Type B pancreatic cell (in vitro differentiated cells): ENCODE measurements at regions not wholly inside any gene's neighbourhood (a gene's known extent, or its start where the extent isn't known, plus 50 kb on each side); places are given as distances from the start of the nearest gene placed in this dataset.
A peak's percentile ranks its signal among the peaks of the same experiment; 100 is the strongest.
"Not testable (repeated sequence)": the region's sequence is repeated elsewhere in the genome, so short reads cannot be mapped to it uniquely, and the experiment has no call there.

Source experiments
- DNase-seq: peaks from one replicate; pipeline ENCODE4 v3.0.0; 2021; ENCODE audit warnings: mixed read lengths; ENCODE audit not compliant: unreplicated experiment; ENCODE audit errors: extremely low spot score
- H3K27ac Mint-ChIP-seq: 2 replicates; pipeline ENCODE4 v1.8.0; 2021; ENCODE audit warnings: mild to moderate bottlenecking, mixed read lengths
- H3K27me3 Mint-ChIP-seq: 2 replicates; pipeline ENCODE4 v1.8.0; 2021; ENCODE audit warnings: mixed read lengths
- H3K36me3 Mint-ChIP-seq: 2 replicates; pipeline ENCODE4 v1.8.0; 2021; ENCODE audit warnings: mixed read lengths
- H3K4me1 Mint-ChIP-seq: one replicate; pipeline ENCODE4 v1.8.0; 2021; ENCODE audit warnings: mixed read lengths; ENCODE audit not compliant: unreplicated experiment
- H3K4me3 Mint-ChIP-seq: 2 replicates; pipeline ENCODE4 v1.8.0; 2021; ENCODE audit warnings: mild to moderate bottlenecking, mixed read lengths
- H3K9me3 Mint-ChIP-seq: 2 replicates; pipeline ENCODE4 v1.8.0; 2021; ENCODE audit warnings: mixed read lengths
- TF ChIP-seq, protein P1 (sequence below): fragments of 200-600 bp; sonication (generic); conservative IDR thresholded peaks from 2 replicates; pipeline ENCODE4 v1.5.0; 2021; ENCODE audit warnings: antibody characterized with exemption, mild to moderate bottlenecking

DNA sequence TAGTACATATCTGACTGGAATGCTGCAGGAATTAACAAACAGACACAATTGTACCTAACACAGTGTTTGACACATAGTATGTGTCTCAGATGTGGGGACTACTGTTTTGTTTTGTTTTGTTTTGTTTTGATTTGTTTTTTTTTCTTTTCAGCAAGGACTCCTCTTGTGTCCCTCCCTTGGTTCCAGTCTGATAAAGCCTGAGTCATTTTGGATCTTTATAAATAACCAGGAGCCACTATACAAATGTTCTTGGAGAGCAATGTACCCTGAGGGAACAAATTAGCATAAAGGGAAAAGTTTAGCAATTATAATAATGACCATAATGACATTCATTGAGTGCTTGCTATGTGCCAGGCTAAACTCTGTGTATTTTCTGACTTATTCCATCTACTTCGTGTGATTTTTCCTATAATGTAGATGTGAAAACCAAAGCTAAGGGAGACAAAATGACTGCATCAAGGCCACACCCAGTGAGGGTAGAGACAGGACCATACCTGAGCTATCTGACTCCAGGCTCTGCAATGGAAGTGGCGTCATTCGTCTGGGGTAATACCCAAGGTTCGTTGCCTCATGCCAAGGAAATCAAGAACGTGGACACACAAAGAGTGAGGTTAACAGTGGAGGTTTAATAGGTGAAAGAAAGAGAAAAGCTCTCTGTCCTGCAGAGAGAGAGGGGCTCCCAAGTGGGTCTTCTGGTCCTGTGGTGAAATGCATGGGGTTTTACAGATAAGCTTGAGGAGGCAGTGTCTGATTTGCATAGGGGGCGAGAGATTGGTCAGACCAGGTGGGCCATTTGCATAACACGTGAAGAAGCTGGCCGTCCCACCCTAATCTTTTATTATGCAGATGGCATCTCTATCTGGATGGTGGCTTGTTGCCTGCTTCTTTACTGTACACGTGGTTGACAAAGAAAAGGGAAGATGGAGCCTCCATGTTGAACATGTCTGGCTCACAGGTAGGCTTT, 285.5 kb upstream of the SFSWAP start:
- Mint-ChIP-seq H3K9me3 (peaks cover 16% of the 10 kb centered on the region), H3K36me3 (no peaks in the 10 kb centered on the region), H3K4me1 (no peaks in the 10 kb centered on the region), H3K27ac (no peak overlapping the region), H3K4me3 (no peak overlapping the region), H3K27me3 (peaks cover 27% of the 10 kb centered on the region)
- TF ChIP-seq, protein P1, sequence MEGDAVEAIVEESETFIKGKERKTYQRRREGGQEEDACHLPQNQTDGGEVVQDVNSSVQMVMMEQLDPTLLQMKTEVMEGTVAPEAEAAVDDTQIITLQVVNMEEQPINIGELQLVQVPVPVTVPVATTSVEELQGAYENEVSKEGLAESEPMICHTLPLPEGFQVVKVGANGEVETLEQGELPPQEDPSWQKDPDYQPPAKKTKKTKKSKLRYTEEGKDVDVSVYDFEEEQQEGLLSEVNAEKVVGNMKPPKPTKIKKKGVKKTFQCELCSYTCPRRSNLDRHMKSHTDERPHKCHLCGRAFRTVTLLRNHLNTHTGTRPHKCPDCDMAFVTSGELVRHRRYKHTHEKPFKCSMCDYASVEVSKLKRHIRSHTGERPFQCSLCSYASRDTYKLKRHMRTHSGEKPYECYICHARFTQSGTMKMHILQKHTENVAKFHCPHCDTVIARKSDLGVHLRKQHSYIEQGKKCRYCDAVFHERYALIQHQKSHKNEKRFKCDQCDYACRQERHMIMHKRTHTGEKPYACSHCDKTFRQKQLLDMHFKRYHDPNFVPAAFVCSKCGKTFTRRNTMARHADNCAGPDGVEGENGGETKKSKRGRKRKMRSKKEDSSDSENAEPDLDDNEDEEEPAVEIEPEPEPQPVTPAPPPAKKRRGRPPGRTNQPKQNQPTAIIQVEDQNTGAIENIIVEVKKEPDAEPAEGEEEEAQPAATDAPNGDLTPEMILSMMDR = no peak
- no peak for DNase-seq

DNA sequence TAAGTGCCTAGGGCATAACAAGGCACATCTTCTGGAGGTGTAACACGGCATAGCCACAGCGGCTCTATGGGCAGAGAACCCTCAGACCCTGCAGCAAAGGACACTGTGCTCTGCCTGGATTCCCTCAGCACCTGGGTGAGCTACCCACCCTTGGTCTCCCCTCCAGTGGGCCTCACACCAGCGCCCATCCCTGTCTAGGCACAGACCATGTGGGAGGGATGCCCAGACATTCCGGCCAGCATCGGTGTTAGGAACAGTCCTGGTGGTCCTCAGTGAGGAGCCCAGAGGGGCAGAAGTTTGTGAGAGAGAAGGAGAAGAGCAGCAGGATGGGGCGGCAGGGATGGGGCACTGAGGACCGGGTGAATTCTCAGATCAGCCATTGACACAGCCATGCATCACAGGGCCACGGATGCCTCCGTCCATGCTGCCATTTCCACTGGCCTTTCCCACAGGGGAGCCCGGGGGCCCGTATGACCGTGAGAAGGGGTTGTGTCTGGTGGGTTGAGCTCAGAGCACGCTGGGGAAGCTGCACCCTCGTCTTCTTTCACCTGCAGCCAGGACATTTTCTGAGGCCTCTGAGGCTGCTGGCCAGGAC, 282.7 kb upstream of the SFSWAP start:
- H3K27ac Mint-ChIP-seq = no peak overlapping the region
- no peaks in the 10 kb centered on the region for H3K4me1 Mint-ChIP-seq
- H3K36me3 Mint-ChIP-seq = no peaks in the 10 kb centered on the region
- TF ChIP-seq, protein P1 = no peak
- H3K4me3 Mint-ChIP-seq = no peak overlapping the region
- peaks cover 37% of the 10 kb centered on the region for H3K27me3 Mint-ChIP-seq
- peaks cover 16% of the 10 kb centered on the region for H3K9me3 Mint-ChIP-seq
- no peak for DNase-seq

DNA sequence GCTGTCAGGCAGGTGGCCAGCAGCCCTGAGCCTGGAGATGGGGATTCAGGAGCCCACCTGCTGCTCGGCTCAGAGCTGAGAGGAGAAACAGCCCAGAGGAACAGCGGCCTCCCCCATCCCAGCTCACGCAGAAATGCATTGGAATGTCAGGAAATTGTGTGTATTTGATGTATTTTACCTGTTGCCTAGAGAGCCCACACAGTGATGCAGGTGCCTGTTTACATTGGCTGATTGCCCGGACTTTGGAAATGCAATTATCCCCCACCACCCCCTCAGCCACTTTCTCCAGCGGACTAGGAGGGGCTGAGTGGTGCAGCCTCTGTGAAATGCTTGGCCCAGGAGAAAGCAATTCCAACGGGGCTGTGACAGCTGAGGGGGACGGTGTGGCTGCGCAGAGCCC, 281.7 kb upstream of the SFSWAP start:
- DNase-seq = peak; percentile 16
- Mint-ChIP-seq H3K9me3 (peaks cover 13% of the 10 kb centered on the region), H3K27me3 (peaks cover 34% of the 10 kb centered on the region)
- not testable (repeated sequence) for H3K4me3 Mint-ChIP-seq, H3K36me3 Mint-ChIP-seq, H3K4me1 Mint-ChIP-seq, H3K27ac Mint-ChIP-seq

DNA sequence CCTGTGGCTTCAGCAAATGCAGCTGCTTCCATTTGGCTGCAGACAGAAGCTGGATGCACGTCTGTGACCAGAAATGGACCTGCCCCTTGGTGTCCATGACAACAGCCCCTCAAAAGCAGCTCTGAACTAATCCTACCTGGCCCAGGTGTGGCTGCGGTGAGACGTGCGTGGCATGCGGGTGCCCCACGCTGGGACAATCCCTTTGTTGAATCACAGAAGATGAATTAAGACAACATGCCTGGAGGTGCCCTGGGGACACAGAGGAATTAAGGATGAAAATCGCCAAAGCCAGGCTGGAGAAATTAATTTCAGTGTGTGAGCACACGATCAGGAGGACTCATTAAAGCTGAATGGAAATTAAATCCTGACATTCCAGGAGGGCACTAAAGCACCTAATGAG, 281.2 kb upstream of the SFSWAP start:
- DNase-seq = peak; percentile 49
- peak overlapping the region; percentile 59 for H3K4me3 Mint-ChIP-seq
- H3K4me1 Mint-ChIP-seq, H3K36me3 Mint-ChIP-seq, H3K9me3 Mint-ChIP-seq: not testable (repeated sequence)
- peak overlapping the region; percentile 79 for H3K27ac Mint-ChIP-seq
- H3K27me3 Mint-ChIP-seq = peaks cover 39% of the 10 kb centered on the region

DNA sequence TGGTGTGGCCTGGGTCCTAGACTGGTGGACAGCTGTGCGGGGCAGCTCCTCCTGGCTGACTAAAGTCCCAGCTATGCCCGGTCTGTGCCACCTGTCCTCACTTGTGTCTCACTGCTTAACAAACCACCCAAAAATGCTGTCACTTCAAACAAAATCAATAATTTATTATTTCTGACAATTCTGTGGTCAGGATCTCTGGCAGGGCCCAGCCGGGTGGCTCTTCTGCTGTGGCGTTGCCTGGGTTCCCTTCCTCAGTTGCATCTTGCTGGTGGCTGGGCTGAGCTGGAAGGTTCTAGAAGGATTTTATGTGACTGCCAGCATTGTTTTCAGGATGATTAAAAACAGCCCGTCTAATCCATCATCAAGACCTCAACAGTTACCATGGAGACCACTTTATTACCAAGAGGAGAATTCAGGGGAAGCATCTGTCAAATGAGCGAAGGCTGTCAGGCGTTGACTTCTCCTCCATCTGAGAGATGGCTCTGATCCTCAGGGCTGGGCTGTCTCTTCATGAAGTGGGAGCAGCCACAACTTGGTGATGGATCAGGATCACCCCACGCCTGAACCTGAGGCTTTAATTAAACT, 280.6 kb upstream of the SFSWAP start:
- H3K9me3 Mint-ChIP-seq = peaks cover 4% of the 10 kb centered on the region
- DNase-seq = peak; percentile 40
- no peaks in the 10 kb centered on the region for H3K36me3 Mint-ChIP-seq
- peak overlapping the region; percentile 83 for H3K27ac Mint-ChIP-seq
- TF ChIP-seq, protein P1 = no peak
- H3K4me3 Mint-ChIP-seq = peak overlapping the region; percentile 18
- no peaks in the 10 kb centered on the region for H3K4me1 Mint-ChIP-seq
- H3K27me3 Mint-ChIP-seq = peaks cover 41% of the 10 kb centered on the region

DNA sequence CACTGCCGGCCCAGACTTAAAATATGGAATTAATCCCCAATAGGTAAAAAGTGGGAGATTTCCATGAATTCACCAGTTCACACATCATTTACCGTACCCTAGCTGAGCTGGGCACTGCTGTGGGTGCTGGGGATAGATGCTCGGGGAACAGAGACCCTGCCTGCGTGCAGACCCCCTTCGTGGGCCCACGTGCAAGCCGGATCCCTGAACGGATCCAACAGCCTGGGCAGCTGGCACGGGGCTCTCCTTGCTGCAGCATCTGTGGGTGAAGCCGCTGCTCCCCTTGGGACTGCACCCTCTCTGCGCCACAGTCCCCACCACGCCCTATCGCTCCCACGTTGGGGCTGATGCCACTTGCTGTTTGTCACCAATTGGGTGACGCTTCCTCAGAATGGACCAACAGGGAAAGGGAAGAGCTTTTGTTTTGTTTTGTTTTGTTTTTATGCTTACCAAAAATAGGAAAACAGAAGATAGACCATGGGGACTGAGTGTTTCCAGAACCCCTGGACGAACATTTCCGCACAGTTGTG, 279.7 kb upstream of the SFSWAP start:
- H3K36me3 Mint-ChIP-seq, H3K4me3 Mint-ChIP-seq, H3K4me1 Mint-ChIP-seq, H3K27ac Mint-ChIP-seq, H3K9me3 Mint-ChIP-seq: not testable (repeated sequence)
- peak; percentile 39 for DNase-seq
- H3K27me3 Mint-ChIP-seq = peaks cover 44% of the 10 kb centered on the region
